DMS53 (cell line): ENCODE measurements at regions not wholly inside any gene's neighbourhood (a gene's known extent, or its start where the extent isn't known, plus 50 kb on each side); places are given as distances from the start of the nearest gene placed in this dataset.

Experiments
- DNase-seq: peaks from one replicate; lab custom pipeline; 2025; lab: John Stamatoyannopoulos, UW

- no peak for DNase-seq
Observed at GRCh38 chr16:18059089-18059488, 277.4 kb downstream of the NPIPA8 start.

- DNase-seq: no peak
Observed at GRCh38 chr16:18055411-18055916, 281.1 kb downstream of the NPIPA8 start.

- no peak for DNase-seq
Observed at GRCh38 chr16:18050777-18051176, 285.8 kb downstream of the NPIPA8 start.

- no peak for DNase-seq
Observed at GRCh38 chr16:18050234-18050633, 286.3 kb downstream of the NPIPA8 start.

GRCh38 chr16:18049547-18050133, 286.9 kb downstream of the NPIPA8 start:
- no peak for DNase-seq

GRCh38 chr16:18048853-18049546, 287.5 kb downstream of the NPIPA8 start:
- DNase-seq: no peak

GRCh38 chr16:18047761-18048160, 288.8 kb downstream of the NPIPA8 start:
- no peak for DNase-seq

- no peak for DNase-seq
Observed at GRCh38 chr16:18045356-18045755, 291.2 kb downstream of the NPIPA8 start.

GRCh38 chr16:18041864-18042834, 294.4 kb downstream of the NPIPA8 start:
- no peak for DNase-seq

- DNase-seq: no peak
Observed at GRCh38 chr16:18039931-18040330, 296.6 kb downstream of the NPIPA8 start.

GRCh38 chr16:18037051-18037450, 299.5 kb downstream of the NPIPA8 start:
- no peak for DNase-seq

- DNase-seq: no peak
Observed at GRCh38 chr16:18024611-18025010, 311.9 kb downstream of the NPIPA8 start.

- DNase-seq: no peak
Observed at GRCh38 chr16:18018376-18018775, 318.2 kb downstream of the NPIPA8 start.

- DNase-seq: no peak
Observed at GRCh38 chr16:18013863-18014262, 322.7 kb downstream of the NPIPA8 start.

- no peak for DNase-seq
Observed at GRCh38 chr16:18008356-18008755, 328.2 kb downstream of the NPIPA8 start.

GRCh38 chr16:18003033-18003432, 333.5 kb downstream of the NPIPA8 start:
- DNase-seq: no peak

- DNase-seq: no peak
Observed at GRCh38 chr16:17998996-17999395, 337.5 kb downstream of the NPIPA8 start.

- no peak for DNase-seq
Observed at GRCh38 chr16:17998550-17998949, 338.0 kb downstream of the NPIPA8 start.

GRCh38 chr16:17994027-17994426, 342.5 kb downstream of the NPIPA8 start:
- no peak for DNase-seq

GRCh38 chr16:17992416-17992815, 344.1 kb downstream of the NPIPA8 start:
- DNase-seq: no peak

- DNase-seq: no peak
Observed at GRCh38 chr16:17989255-17989654, 347.3 kb downstream of the NPIPA8 start.

GRCh38 chr16:17988839-17989238, 347.7 kb downstream of the NPIPA8 start:
- no peak for DNase-seq

GRCh38 chr16:17986991-17987390, 349.5 kb downstream of the NPIPA8 start:
- no peak for DNase-seq
